GM12878 (cell line): ENCODE measurements at regions not wholly inside any gene's neighbourhood (a gene's known extent, or its start where the extent isn't known, plus 50 kb on each side); places are given as distances from the start of the nearest gene placed in this dataset.

Experiments used
- ATAC-seq: fragments of 200-7000 bp; cut with Tn5 transposase; 3 replicates; pipeline ENCODE4 v1.9.1; 2020; ENCODE audit warnings: mild to moderate bottlenecking, moderate library complexity
- BruUV-seq: library from RNA; stranded (reverse); fragments of 400-500 nt; replicated peaks from 2 replicates; lab custom pipeline; 2021; lab: Mats Ljungman, UMichigan
- CTCF ChIA-PET: fragments of 300-600 bp; sonication (Branson Sonifier 250); formaldehyde crosslinking; extraction: SDS; loops from one replicate; lab custom pipeline; 2021; ENCODE audit warnings: inconsistent platforms; lab: Yijun Ruan, JAX
- POLR2A ChIA-PET: fragments of 350-600 bp; formaldehyde crosslinking; extraction: SDS; loops from one replicate; lab custom pipeline; 2021; ENCODE audit warnings: inconsistent platforms; lab: Charles Lee
- RAD21 ChIA-PET: fragments of 300-600 bp; sonication (Branson Sonifier 250); formaldehyde crosslinking; loops from one replicate; lab custom pipeline; 2023; ENCODE audit warnings: antibody characterized with exemption; ENCODE audit not compliant: unreplicated experiment; lab: Charles Lee
- SMC1A ChIA-PET: fragments of 300-600 bp; sonication (Branson Sonifier 250); formaldehyde crosslinking; loops from one replicate; lab custom pipeline; 2023; ENCODE audit not compliant: unreplicated experiment, uncharacterized antibody; lab: Charles Lee
- DNase-seq: peaks from one replicate; pipeline ENCODE4 v3.0.0-alpha.2; 2011; ENCODE audit warnings: low read depth, low spot score
- FAIRE-seq: peaks from 3 replicates; lab custom pipeline; 2011; peaks lifted over from hg19 to GRCh38; lab: Jason Lieb, UNC
- H2AFZ ChIP-seq: 2 replicates; pipeline ENCODE4 v1.6.0; 2011; ENCODE audit warnings: low read depth, low read length, control low read depth; ENCODE audit not compliant: control insufficient read depth
- H3K27ac ChIP-seq: 2 replicates; pipeline ENCODE4 v1.5.1; 2011; ENCODE audit warnings: control low read depth; ENCODE audit not compliant: control insufficient read depth, insufficient read depth
- H3K27me3 ChIP-seq, 2 experiments: replicated peaks in 1 of 2; 2 replicates each; pipeline versions ENCODE4 v1.6.0 to v1.6.1; 2011; ENCODE audit warnings: low read length in 1 of 2; ENCODE audit not compliant: control insufficient read depth in 2 of 2, insufficient read depth in 2 of 2
- H3K36me3 ChIP-seq, 2 experiments: 2 replicates each; pipeline ENCODE4 v1.5.1; 2011; ENCODE audit warnings: low read length in 1 of 2; ENCODE audit not compliant: control insufficient read depth in 2 of 2, insufficient read depth in 2 of 2
- H3K4me1 ChIP-seq: 2 replicates; pipeline ENCODE4 v1.6.1; 2011; ENCODE audit warnings: mild to moderate bottlenecking, low read length, moderate library complexity, mixed read lengths; ENCODE audit not compliant: control insufficient read depth, insufficient read depth
- H3K4me2 ChIP-seq: 2 replicates; pipeline ENCODE4 v1.6.0; 2011; ENCODE audit warnings: control low read depth; ENCODE audit not compliant: control insufficient read depth, insufficient read depth
- H3K4me3 ChIP-seq: fragments of 200-600 bp; sonication (generic); 2 replicates; pipeline ENCODE4 v1.5.1; 2016
- H3K79me2 ChIP-seq: 2 replicates; pipeline ENCODE4 v1.6.0; 2011; ENCODE audit warnings: low read length; ENCODE audit not compliant: control insufficient read depth, insufficient read depth
- H3K9ac ChIP-seq: 2 replicates; pipeline ENCODE4 v1.8.0; 2011; ENCODE audit warnings: low read length, control low read depth, mixed read lengths; ENCODE audit not compliant: control insufficient read depth, insufficient read depth
- H3K9me3 ChIP-seq: replicated peaks from 3 replicates; pipeline ENCODE4 v1.5.1; 2011; ENCODE audit warnings: mild to moderate bottlenecking, low read length; ENCODE audit not compliant: control insufficient read depth, insufficient read depth
- H4K20me1 ChIP-seq: 2 replicates; pipeline ENCODE4 v1.6.0; 2011; ENCODE audit not compliant: control insufficient read depth, insufficient read depth
- CEBPB ChIP-seq, 2 experiments: fragments of 150-350 bp in 1 of 2; IDR thresholded peaks; 2 replicates each; pipeline ENCODE4 v1.6.1; 2012 to 2014; ENCODE audit warnings: low read depth in 2 of 2, low read length in 2 of 2, borderline replicate concordance in 1 of 2, inconsistent platforms in 1 of 2
- FOS ChIP-seq: IDR thresholded peaks from 3 replicates; pipeline ENCODE4 v1.6.1; 2011; ENCODE audit warnings: borderline replicate concordance; ENCODE audit not compliant: insufficient read length; ENCODE audit errors: extremely low read depth
- IKZF1 ChIP-seq: fragments of 450-650 bp; conservative IDR thresholded peaks from 2 replicates; pipeline ENCODE4 v1.6.1; 2017; ENCODE audit warnings: antibody characterized with exemption, mild to moderate bottlenecking
- IRF4 ChIP-seq: IDR thresholded peaks from 2 replicates; pipeline ENCODE4 v1.6.1; 2011; ENCODE audit warnings: low read depth, low read length
- MYC ChIP-seq: IDR thresholded peaks from 2 replicates; pipeline ENCODE4 v1.6.1; 2011; ENCODE audit warnings: mild to moderate bottlenecking, low read length, moderate library complexity, inconsistent platforms; ENCODE audit not compliant: insufficient read depth, insufficient replicate concordance, insufficient read length, severe bottlenecking
- NBN ChIP-seq: fragments of 450-650 bp; IDR thresholded peaks from 2 replicates; pipeline ENCODE4 v1.6.1; 2016
- NFYB ChIP-seq: IDR thresholded peaks from 2 replicates; pipeline ENCODE4 v1.6.1; 2011; ENCODE audit warnings: low read depth, mild to moderate bottlenecking, low read length, improper control_type of control experiment, moderate library complexity; ENCODE audit not compliant: insufficient read depth
- RELA ChIP-seq: fragments of 450-650 bp; IDR thresholded peaks from 2 replicates; pipeline ENCODE4 v1.8.0; 2014; ENCODE audit warnings: borderline replicate concordance; ENCODE audit not compliant: partially characterized antibody
- RUNX3 ChIP-seq: IDR thresholded peaks from 2 replicates; pipeline ENCODE4 v1.6.1; 2012; ENCODE audit warnings: low read length, inconsistent platforms
- SMC3 ChIP-seq: IDR thresholded peaks from 2 replicates; pipeline ENCODE4 v1.6.1; 2011; ENCODE audit warnings: low read length, improper control_type of control experiment, borderline replicate concordance
- YBX1 ChIP-seq: fragments of 450-650 bp; IDR thresholded peaks from 2 replicates; pipeline ENCODE4 v1.6.1; 2016; ENCODE audit warnings: antibody characterized with exemption
- ZNF622 ChIP-seq: fragments of 450-650 bp; IDR thresholded peaks from 2 replicates; pipeline ENCODE4 v1.6.1; 2017; ENCODE audit warnings: mild to moderate bottlenecking, inconsistent platforms
- WGBS: methylation state at CpG from one replicate; pipeline ENCODE4 v1.1.6; 2016; ENCODE audit warnings: low lambda C conversion rate; ENCODE audit not compliant: insufficient replicate concordance, insufficient coverage; ENCODE audit errors: missing lambda C conversion rate; 5-methylcytosine and 5-hydroxymethylcytosine counted together
- in situ Hi-C: fragments of 300-500 bp; cut with MboI; formaldehyde crosslinking; loops from 9 replicates; pipeline ENCODE4 v1.14.3; 2018; ENCODE audit warnings: mixed read lengths
- intact Hi-C: fragments of 100-400 bp; cut with micrococcal nuclease; formaldehyde crosslinking; loops from one replicate; pipeline ENCODE4 v1.14.2; 2022; ENCODE audit not compliant: unreplicated experiment
- TF ChIP-seq, protein P1 (sequence below): fragments of 450-650 bp; IDR thresholded peaks from 2 replicates; pipeline ENCODE4 v1.6.1; 2017; ENCODE audit warnings: mild to moderate bottlenecking, moderate library complexity
- TF ChIP-seq, protein P2 (sequence below): IDR thresholded peaks from 2 replicates; pipeline ENCODE4 v1.6.1; 2012; ENCODE audit warnings: low read depth, low read length, improper control_type of control experiment
- TF ChIP-seq, protein P3 (sequence below): fragments of 450-650 bp; IDR thresholded peaks from 2 replicates; pipeline ENCODE4 v1.6.1; 2017; ENCODE audit warnings: mild to moderate bottlenecking, moderate library complexity

DNA sequence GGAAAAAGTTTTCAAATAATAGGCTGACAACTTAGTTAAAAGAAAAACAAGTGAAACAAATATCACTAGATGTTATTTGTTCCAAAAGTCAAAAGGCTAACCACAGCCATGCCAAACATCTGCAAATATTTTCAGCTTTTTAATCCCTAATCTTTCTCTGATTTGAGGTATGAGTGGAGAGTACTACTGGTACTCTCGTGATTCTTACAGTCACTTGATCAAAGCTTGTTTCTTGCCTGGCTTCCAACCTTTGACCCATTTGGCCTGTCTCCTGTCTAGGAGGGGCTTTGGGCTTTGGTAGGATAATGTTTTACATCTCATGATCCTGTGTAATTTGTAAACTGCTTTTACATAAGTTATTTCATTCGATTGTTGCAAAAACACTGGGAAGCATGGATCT, 301.8 kb upstream of the SORL1-AS1 start:
- H3K9me3 ChIP-seq: no peaks in the 10 kb centered on the region
- no peak overlapping the region for H3K27ac ChIP-seq
- BruUV-seq: no TSS peak
- no peaks in the 10 kb centered on the region for H4K20me1 ChIP-seq
- H3K4me3 ChIP-seq: no peak overlapping the region
- intact Hi-C loops: no loop called here
- FAIRE-seq: no peak
- TF ChIP-seq NBN (no peak), FOS (no peak), ZNF622 (no peak), YBX1 (no peak), RELA (no peak), SMC3 (no peak), IRF4 (no peak), IKZF1 (no peak), CEBPB (IDR thresholded peaks at IDR 0.05; ENCODE audit: borderline replicate concordance in 1 of 2, low read depth in 2 of 2, low read length in 2 of 2) (no peak), RUNX3 (no peak), MYC (no peak), NFYB (no peak)
- TF ChIP-seq, protein P1, sequence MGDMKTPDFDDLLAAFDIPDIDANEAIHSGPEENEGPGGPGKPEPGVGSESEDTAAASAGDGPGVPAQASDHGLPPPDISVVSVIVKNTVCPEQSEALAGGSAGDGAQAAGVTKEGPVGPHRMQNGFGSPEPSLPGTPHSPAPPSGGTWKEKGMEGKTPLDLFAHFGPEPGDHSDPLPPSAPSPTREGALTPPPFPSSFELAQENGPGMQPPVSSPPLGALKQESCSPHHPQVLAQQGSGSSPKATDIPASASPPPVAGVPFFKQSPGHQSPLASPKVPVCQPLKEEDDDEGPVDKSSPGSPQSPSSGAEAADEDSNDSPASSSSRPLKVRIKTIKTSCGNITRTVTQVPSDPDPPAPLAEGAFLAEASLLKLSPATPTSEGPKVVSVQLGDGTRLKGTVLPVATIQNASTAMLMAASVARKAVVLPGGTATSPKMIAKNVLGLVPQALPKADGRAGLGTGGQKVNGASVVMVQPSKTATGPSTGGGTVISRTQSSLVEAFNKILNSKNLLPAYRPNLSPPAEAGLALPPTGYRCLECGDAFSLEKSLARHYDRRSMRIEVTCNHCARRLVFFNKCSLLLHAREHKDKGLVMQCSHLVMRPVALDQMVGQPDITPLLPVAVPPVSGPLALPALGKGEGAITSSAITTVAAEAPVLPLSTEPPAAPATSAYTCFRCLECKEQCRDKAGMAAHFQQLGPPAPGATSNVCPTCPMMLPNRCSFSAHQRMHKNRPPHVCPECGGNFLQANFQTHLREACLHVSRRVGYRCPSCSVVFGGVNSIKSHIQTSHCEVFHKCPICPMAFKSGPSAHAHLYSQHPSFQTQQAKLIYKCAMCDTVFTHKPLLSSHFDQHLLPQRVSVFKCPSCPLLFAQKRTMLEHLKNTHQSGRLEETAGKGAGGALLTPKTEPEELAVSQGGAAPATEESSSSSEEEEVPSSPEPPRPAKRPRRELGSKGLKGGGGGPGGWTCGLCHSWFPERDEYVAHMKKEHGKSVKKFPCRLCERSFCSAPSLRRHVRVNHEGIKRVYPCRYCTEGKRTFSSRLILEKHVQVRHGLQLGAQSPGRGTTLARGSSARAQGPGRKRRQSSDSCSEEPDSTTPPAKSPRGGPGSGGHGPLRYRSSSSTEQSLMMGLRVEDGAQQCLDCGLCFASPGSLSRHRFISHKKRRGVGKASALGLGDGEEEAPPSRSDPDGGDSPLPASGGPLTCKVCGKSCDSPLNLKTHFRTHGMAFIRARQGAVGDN: no peak
- TF ChIP-seq, protein P2, sequence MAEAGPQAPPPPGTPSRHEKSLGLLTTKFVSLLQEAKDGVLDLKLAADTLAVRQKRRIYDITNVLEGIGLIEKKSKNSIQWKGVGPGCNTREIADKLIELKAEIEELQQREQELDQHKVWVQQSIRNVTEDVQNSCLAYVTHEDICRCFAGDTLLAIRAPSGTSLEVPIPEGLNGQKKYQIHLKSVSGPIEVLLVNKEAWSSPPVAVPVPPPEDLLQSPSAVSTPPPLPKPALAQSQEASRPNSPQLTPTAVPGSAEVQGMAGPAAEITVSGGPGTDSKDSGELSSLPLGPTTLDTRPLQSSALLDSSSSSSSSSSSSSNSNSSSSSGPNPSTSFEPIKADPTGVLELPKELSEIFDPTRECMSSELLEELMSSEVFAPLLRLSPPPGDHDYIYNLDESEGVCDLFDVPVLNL: no peak
- TF ChIP-seq, protein P3, sequence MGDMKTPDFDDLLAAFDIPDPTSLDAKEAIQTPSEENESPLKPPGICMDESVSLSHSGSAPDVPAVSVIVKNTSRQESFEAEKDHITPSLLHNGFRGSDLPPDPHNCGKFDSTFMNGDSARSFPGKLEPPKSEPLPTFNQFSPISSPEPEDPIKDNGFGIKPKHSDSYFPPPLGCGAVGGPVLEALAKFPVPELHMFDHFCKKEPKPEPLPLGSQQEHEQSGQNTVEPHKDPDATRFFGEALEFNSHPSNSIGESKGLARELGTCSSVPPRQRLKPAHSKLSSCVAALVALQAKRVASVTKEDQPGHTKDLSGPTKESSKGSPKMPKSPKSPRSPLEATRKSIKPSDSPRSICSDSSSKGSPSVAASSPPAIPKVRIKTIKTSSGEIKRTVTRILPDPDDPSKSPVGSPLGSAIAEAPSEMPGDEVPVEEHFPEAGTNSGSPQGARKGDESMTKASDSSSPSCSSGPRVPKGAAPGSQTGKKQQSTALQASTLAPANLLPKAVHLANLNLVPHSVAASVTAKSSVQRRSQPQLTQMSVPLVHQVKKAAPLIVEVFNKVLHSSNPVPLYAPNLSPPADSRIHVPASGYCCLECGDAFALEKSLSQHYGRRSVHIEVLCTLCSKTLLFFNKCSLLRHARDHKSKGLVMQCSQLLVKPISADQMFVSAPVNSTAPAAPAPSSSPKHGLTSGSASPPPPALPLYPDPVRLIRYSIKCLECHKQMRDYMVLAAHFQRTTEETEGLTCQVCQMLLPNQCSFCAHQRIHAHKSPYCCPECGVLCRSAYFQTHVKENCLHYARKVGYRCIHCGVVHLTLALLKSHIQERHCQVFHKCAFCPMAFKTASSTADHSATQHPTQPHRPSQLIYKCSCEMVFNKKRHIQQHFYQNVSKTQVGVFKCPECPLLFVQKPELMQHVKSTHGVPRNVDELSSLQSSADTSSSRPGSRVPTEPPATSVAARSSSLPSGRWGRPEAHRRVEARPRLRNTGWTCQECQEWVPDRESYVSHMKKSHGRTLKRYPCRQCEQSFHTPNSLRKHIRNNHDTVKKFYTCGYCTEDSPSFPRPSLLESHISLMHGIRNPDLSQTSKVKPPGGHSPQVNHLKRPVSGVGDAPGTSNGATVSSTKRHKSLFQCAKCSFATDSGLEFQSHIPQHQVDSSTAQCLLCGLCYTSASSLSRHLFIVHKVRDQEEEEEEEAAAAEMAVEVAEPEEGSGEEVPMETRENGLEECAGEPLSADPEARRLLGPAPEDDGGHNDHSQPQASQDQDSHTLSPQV: no peak
- TF ChIP-seq, all 136 proteins: peak for 0
- ChIA-PET POLR2A (no interaction called here), CTCF (no interaction called here), RAD21 (no interaction called here), SMC1A (no interaction called here)
- no peak overlapping the region for H2AFZ ChIP-seq
- no peaks in the 10 kb centered on the region for H3K79me2 ChIP-seq
- no peaks in the 10 kb centered on the region for H3K36me3 ChIP-seq
- H3K9ac ChIP-seq: no peak overlapping the region
- in situ Hi-C loops: no loop called here
- H3K4me2 ChIP-seq: no peak overlapping the region
- no peak for DNase-seq
- ATAC-seq: no peak
- no peaks in the 10 kb centered on the region for H3K27me3 ChIP-seq
- 9% methylated on average over 2 of the region's 2 CpGs for WGBS
- no peaks in the 10 kb centered on the region for H3K4me1 ChIP-seq
